NCI-H1092 (cell line): ENCODE measurements at regions not wholly inside any gene's neighbourhood (a gene's known extent, or its start where the extent isn't known, plus 50 kb on each side); places are given as distances from the start of the nearest gene placed in this dataset.
"Not testable (repeated sequence)": the region's sequence is repeated elsewhere in the genome, so short reads cannot be mapped to it uniquely, and the experiment has no call there.

Experiments used
- DNase-seq: peaks from one replicate; lab custom pipeline; 2025; lab: John Stamatoyannopoulos, UW

DNA sequence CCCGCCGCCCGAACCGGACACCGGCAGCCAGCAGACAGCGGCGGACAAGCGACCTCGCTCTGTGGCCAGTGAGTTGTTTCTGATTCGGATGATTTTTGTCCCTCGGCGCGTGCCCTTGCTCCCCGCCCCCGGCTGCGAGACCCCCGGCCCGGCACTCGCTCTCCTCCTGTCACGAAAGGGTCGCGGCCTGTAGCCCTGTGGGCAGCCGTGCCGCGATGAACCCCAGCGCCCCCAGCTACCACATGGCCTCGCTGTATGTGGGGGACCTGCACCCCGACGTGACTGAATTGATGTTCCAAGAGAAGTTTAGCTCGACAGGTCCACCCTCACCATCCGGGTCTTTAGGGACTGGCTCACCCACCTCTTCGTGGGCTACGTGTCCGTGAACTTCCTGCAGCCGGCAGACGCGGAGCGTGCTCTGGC lies 1257.5 kb upstream of the ACVR2A start:
- no peak for DNase-seq

DNA sequence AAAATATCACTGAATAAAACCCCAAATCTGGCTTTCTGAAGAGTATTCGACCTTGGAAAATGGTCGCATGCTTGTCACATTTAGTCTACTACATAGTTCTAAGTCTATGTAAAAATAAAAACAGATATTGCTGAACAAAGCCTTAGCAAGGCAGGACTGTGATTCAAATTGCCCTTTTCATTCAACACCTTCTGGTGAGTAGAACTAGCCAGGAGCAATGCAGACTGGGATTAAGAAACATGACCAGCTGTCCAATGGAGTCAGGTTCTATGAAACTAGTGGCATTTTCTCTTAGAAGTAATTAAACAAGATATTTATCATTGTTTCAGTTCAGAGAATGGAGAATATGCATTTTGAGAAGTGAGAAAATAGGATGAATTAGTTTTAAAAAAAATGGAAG lies 1260.5 kb upstream of the ACVR2A start:
- no peak for DNase-seq

DNA sequence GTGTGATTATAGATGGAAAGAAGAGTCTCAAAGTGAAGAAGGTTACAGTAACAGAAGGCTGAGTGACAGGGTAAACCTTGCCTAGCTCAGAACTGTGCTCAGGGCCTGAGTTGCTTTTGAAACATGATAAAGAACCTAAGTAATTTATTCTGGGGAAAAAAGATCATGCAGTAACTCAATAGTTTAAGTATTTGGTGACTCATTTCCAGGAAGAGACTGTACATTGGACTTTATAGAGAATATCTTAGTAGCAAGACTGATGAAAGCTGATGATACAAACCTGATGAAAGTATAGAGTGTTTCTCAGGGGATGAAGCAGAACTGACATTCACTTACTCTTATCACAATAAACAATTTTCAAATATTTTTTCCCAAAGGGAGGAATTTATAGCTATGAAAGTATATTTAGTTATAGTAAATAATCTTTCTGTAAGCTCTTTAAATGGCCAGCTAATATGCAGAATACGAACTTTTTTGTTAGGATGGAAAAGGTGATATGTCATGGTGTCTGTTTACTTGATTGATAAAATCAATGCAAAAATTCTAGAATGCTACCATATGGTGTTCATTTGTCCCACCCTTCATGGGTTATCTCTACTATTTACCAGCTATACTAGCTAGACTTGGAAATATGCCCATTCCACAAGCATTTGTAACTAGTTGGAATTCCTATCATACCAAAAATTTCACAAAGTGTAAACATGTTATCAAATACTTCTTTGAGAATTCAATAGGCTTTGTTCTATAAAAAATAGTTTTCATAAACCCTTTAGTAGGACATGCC lies 1265.5 kb upstream of the ACVR2A start:
- no peak for DNase-seq

DNA sequence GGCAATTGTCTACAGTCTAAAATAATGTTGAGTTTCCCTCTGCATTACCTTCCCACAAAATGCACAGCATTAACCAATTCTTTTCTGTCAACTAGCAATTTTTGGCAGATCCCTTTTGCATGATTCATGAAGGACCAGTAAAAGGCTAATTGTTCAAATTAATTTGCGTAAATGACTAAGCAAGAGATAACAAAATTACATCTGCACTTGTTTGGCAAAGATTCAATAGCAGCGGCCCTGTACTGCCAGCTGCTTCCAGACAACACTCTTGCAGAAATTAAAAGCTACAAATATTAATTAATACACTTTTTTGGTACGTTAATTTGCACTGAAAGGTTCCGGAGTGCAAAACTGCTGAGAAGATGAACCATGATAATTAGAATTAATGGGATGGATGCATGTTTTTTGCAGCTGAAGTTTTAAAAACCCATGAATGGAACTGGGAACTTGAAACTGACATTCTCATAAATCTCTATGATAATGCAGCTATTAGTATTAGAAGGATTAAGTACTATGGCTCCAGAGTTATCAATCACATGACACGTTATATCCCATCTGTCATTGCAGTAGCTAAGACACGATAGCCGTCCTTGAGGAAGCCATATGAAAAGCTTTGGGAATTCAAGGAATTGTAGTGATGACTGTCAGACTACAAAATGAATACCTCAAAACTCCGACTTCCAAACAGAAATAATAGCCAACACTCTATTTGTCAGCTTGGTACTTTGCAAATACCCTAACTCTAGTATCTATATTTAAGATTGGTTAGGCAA lies 1268.3 kb upstream of the ACVR2A start:
- no peak for DNase-seq

DNA sequence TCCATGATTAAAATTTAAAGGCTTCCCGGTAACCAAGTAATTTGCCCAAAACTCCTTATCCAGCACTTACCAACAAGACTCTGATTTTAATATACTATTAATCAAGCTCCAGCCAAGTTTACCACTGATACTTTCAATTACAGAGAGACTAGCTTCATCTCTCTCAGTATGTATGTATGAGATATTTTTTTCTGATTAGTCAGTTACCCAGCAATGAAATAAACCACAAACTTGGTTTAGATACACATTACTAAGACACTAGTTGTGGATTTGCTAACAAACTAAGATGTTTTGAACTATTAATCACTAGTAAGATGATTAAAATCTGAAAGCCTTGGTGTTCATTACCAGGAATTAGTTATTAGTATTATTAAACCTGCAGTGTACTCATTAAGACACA lies 1272.2 kb upstream of the ACVR2A start:
- no peak for DNase-seq

DNA sequence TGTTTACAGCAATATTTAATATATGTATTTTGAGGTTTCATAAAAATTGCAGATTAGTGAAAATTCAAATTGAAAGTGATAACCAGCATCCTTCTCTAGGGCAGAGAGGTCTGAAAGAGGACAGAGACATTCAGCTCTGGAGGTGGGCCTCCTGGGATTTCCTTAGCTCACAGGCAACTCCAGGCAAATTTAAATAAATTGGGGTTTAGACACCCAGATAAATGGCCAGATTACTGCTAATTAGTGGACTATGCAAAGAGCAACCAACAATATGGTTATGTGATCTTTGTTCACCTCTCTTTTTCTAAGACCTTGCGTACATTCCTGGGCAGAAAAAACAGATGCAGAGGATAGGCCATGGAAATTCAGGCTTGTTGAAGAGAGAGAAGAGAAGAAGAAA lies 1282.8 kb upstream of the ACVR2A start:
- no peak for DNase-seq

DNA sequence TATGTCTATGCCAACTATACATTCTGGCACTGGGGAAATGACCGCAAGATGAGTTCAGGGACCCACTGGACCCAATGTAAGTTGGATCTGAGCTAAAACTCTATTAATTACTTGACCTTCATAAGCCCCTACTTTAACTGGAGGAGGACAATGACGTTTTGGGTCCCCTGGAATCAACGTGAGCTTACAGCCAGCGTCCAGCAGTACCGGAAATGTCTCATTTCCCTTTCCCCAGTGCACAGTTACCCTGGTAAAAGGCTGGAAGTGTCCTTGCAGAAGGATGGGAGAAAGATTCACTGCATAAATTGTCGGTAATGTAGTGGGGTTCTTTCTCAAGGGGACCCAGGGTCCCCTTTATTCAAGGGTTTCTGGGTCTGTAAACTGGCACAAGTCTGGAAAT lies 1297.6 kb upstream of the ACVR2A start:
- DNase-seq, result no peak

DNA sequence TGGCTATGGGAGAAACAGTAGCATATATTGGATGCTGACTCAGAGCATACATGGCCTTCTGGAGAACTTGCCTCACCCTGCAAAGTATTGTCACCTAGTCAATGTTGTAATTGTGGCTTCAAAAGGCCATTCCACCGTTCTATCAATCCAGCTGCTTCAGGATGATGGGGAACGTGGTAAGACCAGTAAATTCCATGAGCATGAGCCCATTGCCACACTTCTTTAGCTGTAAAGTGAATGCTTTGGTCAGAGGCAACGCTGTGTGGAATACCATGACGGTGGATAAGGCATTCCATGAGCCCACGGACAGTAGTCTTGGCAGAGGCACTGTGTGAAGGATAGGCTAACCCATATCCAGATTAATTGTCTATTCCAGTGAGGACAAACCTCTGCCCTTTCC lies 1300.1 kb upstream of the ACVR2A start:
- no peak for DNase-seq

DNA sequence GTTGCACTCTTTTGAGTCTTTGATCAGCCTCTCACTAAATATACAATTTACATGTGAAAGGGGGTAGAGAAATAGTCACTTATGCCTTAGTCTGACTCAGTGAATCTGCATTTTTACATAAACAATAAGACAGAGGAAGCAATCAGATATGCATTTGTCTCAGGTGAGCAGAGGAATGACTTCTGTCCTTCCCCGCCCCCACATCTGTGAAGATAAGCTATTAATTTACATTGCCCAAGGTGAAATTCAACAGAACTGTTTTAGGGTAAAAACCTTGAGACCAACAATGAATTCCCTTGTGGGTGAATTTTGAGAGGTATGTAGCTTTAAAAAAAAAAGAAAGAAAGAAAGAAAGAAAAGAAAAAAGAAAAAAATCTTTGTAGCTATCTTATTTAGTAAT lies 1302.9 kb upstream of the ACVR2A start:
- no peak for DNase-seq

DNA sequence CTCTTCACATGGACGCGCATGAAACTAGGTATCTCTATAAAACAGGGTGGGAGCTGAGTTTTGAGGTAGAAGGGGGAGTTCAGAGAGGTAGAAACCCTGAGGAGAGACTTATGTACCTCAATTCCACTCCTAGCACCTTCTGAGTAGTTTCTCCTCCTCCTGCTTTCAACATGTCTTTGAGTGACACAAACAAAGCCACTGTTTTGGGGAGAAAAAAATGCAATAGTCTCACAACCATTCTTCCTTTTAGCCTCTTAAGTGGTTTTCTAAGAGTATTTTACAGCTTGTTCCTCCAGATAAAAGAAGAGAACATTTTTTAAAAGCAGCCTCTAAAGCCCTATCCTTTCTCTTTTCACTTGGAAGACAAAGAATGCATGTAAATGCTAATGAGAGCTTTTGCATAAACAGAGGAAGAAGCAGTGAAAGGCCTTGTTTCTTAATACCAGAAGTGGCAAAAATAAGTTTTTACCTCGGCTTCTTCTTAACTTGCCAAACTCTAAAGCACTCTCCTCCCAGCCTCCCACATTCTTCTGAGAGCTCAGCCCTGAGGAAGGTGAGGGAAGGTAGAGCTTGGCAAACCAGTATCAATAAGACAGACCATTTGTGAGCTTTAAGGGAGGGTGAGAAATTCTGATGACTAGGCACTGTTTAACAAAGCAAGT lies 1304.4 kb upstream of the ACVR2A start:
- no peak for DNase-seq

DNA sequence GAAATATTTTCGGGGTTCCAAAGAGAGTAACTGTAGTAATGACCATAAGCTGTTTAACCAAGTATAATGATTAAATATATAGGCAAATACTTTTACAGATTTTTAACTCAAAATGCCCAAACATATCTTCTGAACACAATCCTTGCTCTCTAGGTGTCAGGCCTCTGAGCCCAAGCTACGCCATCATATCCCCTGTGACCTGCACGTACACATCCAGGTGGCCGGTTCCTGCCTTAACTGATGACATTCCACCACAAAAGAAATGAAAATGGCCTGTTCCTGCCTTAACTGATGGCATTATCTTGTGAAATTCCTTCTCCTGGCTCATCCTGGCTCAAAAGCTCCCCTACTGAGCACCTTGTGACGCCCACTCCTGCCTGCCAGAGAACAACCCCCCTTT lies 1305.1 kb upstream of the ACVR2A start:
- not testable (repeated sequence) for DNase-seq

DNA sequence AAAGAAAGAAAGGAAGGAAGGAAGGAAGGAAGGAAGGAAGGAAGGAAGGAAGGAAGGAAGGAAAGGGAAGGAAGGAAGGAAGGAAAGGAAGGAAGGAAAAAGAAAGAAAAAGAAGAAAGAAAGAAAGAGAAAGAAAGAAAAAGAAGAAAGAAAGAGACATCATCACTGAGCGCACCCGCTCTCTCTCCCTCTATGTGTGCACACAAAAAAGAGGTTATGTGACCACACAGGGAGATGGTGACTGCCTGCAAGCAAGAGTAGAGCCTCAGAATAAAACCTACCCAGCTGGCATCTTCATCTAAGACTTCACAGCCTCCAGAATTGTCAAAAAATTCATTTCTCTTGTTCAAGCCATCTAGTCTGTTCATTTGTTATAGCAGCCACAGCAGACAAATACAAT lies 1307.4 kb upstream of the ACVR2A start:
- DNase-seq, result no peak

DNA sequence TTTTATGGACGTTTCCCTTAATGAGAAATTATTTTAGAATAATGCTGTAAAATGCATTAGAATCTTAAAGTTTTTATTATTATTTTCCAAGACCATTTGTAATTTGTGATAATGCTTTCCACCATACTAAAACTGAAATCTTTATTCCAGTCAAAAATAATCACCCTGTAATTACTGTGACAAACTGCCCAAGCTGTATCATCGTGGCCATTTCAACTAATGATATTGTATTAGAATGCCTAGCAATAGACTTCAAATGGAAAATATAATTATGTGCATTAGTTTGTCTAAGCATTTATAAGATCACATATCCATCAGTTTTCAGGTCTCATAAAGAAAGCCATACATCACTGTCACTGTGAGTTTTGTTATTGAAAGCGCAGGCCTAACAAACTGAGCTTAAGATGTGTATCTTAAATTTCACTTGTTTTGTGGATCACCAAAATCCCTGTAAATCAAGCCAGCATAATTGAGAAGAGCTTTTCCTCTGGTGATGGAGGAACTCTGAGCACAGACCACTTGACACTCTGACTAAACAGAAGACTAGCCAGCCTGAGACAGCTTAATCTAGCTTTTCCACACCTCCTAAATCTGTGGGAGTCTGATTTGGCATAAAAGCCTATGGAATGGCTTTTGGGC lies 1312.2 kb upstream of the ACVR2A start:
- DNase-seq, result no peak

DNA sequence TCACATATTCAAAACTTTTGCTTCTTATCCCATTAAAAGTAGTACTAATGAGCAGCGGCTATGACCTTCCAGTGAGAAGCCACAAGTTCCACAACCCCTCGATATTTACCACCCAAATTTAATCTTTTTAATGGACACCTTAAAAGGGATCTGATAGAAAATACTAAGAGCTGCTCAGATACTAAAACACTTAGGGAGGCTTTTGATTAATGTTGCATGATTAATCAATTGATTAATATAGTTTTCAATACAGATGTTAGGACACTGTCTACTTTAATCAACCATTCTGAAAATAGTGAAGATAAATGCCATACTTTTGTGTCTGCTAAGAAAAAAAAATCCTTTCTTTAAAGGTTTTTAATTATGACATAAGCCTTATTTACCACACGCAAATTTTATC lies 1312.8 kb upstream of the ACVR2A start:
- no peak for DNase-seq

DNA sequence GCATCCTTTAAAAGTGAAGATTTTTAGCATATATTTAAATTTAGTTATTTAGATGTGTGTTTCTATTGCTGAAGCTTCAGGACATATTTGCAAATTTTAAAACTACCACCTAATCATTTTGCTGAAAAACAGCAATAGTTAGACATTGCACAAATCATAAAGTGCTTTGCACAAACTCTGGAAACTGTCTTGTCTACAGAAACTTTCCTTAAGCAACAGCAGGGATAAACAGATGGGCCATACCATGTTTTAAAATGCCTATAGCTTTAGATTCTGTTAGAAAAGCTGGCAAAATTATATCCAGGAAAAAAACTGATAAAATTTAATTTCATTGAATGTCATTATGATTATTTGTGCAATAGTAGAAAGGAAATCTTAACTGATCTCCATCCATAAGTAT lies 1313.9 kb upstream of the ACVR2A start:
- DNase-seq, result no peak

DNA sequence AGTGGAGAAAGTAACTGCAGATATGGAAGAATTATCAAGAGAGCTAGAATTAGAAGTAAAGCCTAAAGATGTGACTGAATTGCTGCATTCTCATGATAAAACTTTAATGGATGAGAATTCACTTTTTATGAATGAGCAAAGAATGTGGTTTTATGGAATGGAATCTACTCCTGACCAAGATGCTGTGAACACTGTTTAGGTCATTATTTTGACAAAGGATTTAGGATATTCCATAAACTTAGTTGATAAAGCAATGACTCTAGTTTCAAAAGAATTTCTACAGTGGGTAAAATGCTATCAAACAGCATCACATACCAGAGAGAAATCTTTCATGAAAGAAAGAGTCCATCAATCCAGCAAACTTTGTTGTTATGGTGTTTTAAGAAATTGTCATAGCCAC lies 1317.7 kb upstream of the ACVR2A start:
- no peak for DNase-seq

DNA sequence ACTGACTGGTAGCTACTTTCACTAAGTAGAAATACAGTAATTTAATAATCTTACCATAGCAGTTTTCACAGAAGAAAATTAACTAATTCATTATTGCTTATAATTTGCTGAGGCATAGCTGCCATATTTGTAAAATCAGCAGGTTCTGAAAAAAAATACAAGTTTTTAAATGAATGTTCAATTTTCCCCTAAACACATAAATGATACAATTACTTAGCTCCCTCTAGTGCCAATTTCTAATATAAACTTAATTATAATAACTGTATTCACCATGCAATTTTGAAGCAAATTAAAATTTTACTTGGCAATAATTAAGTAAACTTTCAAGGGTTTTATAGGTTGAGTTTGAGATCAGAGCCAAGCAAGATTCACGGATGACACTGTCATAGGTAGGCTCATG lies 1321.6 kb upstream of the ACVR2A start:
- no peak for DNase-seq

DNA sequence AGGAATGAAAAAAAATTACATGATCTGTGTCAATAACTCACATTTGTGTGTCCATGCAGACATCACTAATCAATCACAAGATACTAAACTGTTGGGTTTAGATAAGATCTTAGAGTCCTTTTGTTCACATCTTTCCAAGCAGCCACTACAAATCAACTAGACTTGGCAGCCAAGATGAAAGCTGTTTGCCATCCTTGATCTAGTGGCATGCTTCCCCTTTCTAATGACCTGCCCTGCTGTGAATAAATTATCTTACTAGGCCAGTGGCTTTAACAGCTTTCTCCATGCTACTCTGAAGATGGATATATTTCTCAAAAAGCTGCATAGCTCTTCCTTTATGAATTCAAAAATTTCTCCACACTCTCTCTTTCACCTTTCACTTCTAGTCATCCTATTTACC lies 1338.0 kb upstream of the ACVR2A start:
- DNase-seq, result no peak

DNA sequence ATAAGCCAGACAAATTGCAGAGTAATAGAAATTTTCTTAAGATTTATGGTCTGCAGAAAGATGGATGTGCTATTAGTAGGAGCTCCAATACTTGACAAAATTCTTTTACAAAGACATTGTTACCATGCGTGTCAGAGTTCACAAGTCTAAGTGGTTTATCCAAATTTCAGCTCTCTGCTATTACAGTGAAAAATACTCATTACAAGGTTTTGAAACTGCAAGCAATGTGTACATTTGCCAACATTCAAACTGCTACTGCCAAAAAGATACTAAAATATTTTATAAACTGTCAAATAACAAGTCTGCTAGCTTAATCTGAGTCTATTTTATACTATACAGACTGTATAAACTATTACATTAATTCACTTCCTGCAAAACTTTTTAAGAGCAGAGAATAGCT lies 1341.5 kb upstream of the ACVR2A start:
- DNase-seq, result no peak

DNA sequence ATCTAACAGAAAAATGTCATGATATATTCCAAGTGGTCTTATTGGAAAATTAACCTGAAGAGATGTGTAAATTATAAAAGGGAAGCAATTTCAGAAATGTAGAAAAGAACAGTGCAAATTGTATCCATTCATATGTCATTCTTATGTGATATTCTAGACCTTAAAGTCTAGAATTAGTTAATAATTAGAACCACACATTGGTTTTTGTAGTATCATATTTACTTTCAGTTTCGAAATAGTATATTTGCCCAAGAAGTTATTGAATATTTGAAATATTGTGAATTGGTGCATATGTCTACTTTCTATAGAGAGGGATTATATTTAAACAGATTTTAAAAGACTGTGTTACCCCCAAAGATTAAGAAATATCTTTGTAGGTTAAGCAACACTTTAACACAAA lies 1348.6 kb upstream of the ACVR2A start:
- no peak for DNase-seq

DNA sequence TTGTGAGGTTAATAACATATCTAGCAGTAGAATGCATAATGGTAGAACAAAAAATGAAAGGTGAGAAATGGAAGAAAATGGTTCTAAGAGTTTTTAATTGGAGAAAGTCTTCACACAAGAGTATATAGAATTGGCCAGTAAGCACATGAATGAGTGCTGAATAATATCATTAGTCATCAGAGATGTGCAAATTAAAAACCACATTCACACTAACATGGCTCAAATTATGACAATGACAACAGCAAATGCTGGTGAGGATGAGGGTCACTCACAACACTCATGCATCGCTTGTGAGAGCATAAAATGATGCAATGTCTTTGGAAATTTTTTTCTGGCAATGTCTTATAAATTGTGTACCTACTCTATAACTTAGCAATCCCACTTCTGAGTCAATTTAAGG lies 1355.4 kb upstream of the ACVR2A start:
- DNase-seq, result no peak

DNA sequence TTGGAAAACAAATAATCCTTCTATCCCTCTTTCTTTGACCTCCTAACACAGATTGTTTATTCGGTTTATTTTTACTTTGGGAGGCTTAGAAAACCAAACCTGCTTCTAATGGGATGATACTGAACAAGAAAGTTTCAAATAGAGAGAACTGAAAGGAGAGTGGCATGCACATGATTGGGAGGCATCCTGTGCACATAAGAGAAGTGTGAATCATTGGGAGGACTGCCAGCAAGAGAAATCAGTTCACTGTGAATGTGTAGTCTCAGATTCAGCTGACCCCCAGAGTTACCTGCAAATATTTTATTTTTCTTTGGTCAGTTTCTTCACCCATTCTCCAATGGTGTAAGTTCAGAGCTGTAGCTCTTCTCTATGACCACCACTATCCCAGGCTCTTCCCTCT lies 1363.2 kb upstream of the ACVR2A start:
- DNase-seq, result no peak

DNA sequence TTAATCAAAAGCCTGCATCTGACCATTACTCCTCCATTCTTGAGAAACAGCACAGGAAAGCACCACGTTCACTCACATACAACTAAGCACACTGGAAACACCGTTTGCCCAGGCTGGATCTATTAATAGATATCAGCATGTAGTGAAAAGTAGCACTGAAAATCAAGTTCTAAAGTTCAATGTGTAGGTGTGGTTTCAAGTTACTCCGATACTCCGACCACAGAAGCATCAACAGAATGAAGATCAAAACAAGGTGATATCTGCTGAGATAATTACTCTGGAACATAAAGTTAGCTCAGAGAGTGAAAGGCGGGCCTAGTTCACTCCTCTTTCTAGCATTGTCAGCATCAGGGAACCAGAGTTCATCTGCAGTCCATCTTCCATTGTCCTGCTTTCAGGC lies 1367.4 kb upstream of the ACVR2A start:
- DNase-seq, result no peak
